GM12875 (cell line): ENCODE measurements at regions not wholly inside any gene's neighbourhood (a gene's known extent, or its start where the extent isn't known, plus 50 kb on each side); places are given as distances from the start of the nearest gene placed in this dataset.

Experiments
- H3K4me3 ChIP-seq: one replicate; pipeline ENCODE4 v1.5.1; 2011; ENCODE audit warnings: low read depth, low read length, control low read depth
- CTCF ChIP-seq: IDR thresholded peaks from 2 replicates; pipeline ENCODE4 v1.5.1; 2011; ENCODE audit warnings: low read depth, mild to moderate bottlenecking, control low read depth, inconsistent platforms, low read length, moderate library complexity, borderline replicate concordance; ENCODE audit not compliant: insufficient read depth

GRCh38 chr9:12595400-12595799 lies 97.8 kb upstream of the TYRP1 start:
- H3K4me3 ChIP-seq = no peak overlapping the region
- TF ChIP-seq CTCF = no peak

- TF ChIP-seq CTCF = no peak
Observed at GRCh38 chr9:12604164-12604821, 88.9 kb upstream of the TYRP1 start.

GRCh38 chr9:12612211-12612770 lies 80.9 kb upstream of the TYRP1 start:
- TF ChIP-seq CTCF = no peak
- no peak overlapping the region for H3K4me3 ChIP-seq

More at GRCh38 chr9:12604164-12604821, 88.9 kb upstream of the TYRP1 start:
- H3K4me3 ChIP-seq = no peak overlapping the region

GRCh38 chr9:12613071-12613470 lies 80.1 kb upstream of the TYRP1 start:
- no peak overlapping the region for H3K4me3 ChIP-seq
- no peak for TF ChIP-seq CTCF

GRCh38 chr9:12614488-12614887 lies 78.7 kb upstream of the TYRP1 start:
- H3K4me3 ChIP-seq = no peak overlapping the region
- TF ChIP-seq CTCF = no peak

GRCh38 chr9:12618956-12619355 lies 74.2 kb upstream of the TYRP1 start:
- no peak for TF ChIP-seq CTCF
- H3K4me3 ChIP-seq = no peak overlapping the region

GRCh38 chr9:12625844-12626243 lies 67.3 kb upstream of the TYRP1 start:
- no peak for TF ChIP-seq CTCF
- H3K4me3 ChIP-seq = no peak overlapping the region
